Skeletal muscle satellite cell (primary cell): ENCODE measurements at regions not wholly inside any gene's neighbourhood (a gene's known extent, or its start where the extent isn't known, plus 50 kb on each side); places are given as distances from the start of the nearest gene placed in this dataset.
"Not testable (repeated sequence)": the region's sequence is repeated elsewhere in the genome, so short reads cannot be mapped to it uniquely, and the experiment has no call there.

Experiments
- H3K27me3 ChIP-seq: 2 replicates; pipeline ENCODE4 v1.7.0; 2013; ENCODE audit warnings: low read length; ENCODE audit not compliant: control insufficient read depth, insufficient read depth
- H3K36me3 ChIP-seq: 2 replicates; pipeline ENCODE4 v1.7.0; 2013; ENCODE audit warnings: mild to moderate bottlenecking, control low read depth, low read length; ENCODE audit not compliant: insufficient read depth
- H3K4me1 ChIP-seq: 2 replicates; pipeline ENCODE4 v1.7.0; 2013; ENCODE audit warnings: low read length; ENCODE audit not compliant: control insufficient read depth, insufficient read depth
- H3K4me2 ChIP-seq: 2 replicates; pipeline ENCODE4 v1.7.0; 2013; ENCODE audit warnings: mild to moderate bottlenecking, low read length
- H3K4me3 ChIP-seq: 2 replicates; pipeline ENCODE4 v1.7.0; 2013; ENCODE audit warnings: low read length
- H3K9ac ChIP-seq: 2 replicates; pipeline ENCODE4 v1.7.0; 2013; ENCODE audit warnings: mild to moderate bottlenecking, low read depth, low read length, moderate library complexity
- H3K9me3 ChIP-seq: replicated peaks from 2 replicates; pipeline ENCODE4 v1.7.0; 2013; ENCODE audit warnings: mild to moderate bottlenecking, control low read depth, low read length

DNA sequence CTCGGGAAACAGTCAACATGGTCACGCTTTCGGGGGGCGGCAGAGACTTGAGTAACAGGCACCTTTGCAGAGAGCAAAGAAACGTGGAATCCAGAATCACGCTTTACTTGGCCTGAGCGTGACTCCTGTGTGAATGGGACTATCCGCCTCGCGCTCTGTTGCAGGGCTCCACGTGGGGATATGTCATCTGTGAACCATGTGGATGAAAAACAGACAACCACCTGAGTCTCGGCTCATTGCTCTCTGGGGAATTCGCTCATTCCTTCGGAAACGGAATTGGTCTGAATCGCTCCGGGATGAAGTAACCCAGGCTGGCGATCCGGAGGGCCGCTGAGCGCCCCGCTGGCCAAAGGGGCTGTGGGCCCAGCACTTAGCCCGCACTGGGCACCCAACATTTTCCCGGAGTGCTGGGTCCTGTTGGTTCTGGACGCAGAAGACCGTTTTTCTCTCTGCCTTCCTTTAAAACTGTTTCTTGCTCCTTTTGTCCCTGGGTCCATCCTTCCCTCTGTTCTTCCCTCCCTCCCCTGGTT is 1848.2 kb upstream of the DEFB115 start:
- not testable (repeated sequence) for H3K4me3 ChIP-seq, H3K9ac ChIP-seq, H3K4me1 ChIP-seq, H3K4me2 ChIP-seq, H3K27me3 ChIP-seq, H3K36me3 ChIP-seq
- peaks cover 14% of the 10 kb centered on the region for H3K9me3 ChIP-seq

DNA sequence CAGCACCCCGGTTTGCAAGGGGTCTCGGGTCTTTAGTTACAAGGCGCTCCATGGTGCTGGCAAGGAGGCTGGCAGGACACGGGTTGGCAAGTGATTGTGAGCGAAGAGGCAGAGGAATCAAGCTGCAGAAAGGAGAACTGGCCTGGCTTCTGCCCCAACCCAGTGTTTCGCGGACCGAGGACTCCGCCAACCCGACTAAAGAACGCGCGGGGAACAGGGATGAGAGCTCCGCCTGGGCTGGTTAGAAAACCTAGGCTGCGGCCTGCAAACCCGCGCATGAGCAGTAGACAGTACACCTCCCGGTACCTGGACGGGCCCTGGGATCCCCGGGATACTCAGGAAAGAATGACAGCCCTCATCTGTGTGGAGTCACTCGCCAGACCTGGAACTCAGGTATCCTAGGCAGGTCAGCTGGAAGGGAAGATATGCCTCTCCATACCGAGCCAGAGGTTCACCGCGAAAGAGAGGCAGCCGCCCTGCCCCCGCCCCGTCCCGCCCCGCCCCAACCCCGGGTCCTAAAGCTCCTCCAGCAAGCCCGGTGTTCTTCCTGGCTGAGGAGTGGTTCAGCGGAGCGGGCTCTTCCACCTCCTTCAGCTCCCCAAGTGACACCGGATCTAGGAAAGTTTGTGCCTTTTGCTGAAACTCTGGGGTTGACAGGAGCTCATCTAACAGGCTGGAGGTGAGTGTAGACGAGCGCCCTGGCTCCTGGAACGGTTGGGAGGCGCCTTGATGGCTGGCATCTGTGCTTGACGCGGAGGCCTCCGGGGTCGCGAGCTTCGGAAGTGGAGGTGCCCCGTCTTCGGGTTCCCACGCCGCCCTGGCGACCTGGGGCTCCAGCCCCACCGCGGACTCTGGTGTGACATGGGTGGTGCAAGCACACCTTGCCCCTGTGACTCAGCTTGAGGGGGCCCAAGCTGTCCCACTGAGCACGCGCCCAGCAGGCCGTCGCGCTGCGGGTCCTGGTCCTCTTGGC is 1847.3 kb upstream of the DEFB115 start:
- Histone ChIP-seq H3K9ac (no peak overlapping the region), H3K36me3 (no peaks in the 10 kb centered on the region), H3K4me3 (no peak overlapping the region), H3K4me1 (no peaks in the 10 kb centered on the region), H3K4me2 (no peak overlapping the region), H3K27me3 (no peaks in the 10 kb centered on the region), H3K9me3 (peaks cover 14% of the 10 kb centered on the region)

DNA sequence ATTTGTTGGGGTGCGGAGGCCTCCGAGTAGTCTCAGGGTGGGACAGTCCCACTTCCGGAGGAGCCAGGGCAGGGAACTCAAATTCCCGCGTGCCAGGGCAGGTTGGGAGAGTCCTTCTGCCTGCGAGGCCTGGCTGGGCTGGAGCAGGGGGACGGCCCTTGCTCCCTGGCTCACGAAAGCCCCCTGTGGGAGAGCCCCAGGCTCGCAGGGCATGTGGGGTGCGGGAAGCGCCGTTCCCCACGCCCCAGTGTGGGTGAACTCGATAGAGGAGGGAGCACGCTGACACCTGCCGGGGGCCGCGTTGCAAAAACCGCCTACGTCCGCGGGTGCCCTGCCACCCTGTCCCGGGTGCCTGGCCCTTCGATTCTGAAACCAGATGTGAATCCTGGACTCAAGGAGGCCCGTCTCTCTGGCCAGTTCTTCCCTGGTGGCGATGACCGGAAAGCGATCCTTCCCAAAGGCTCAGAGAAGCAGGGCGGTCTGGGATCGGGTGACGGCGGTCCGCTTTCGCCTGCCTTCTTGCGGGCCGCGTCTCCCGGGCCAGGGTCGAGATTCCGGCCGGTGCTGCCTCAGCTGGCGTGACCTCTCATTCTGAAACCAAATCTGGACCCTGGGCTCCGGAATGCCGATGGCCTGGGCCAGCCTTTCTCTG is 1846.5 kb upstream of the DEFB115 start:
- H3K27me3 ChIP-seq: no peaks in the 10 kb centered on the region
- H3K36me3 ChIP-seq: no peaks in the 10 kb centered on the region
- H3K4me3 ChIP-seq: no peak overlapping the region
- H3K9me3 ChIP-seq: peaks cover 14% of the 10 kb centered on the region
- no peak overlapping the region for H3K4me2 ChIP-seq
- H3K4me1 ChIP-seq: no peaks in the 10 kb centered on the region
- no peak overlapping the region for H3K9ac ChIP-seq

DNA sequence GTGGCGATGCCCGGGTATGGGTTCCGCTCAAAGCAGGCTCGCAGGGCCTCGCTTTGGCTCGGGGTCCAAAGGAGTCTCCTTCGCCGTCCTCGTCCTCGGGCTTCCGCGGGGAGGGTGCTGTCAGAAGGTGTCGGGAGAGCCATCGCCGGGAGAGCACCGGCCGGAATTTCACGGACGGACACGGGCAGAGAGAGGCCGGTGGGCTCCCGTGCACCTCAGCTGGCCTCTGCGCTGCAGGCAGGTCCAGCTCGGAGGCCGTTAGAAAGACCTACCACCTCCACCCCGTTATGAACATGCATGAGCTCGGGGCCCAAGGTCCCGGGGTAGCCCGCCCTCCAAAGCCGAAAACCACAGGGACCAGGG is 1846.0 kb upstream of the DEFB115 start:
- peaks cover 14% of the 10 kb centered on the region for H3K9me3 ChIP-seq
- not testable (repeated sequence) for H3K9ac ChIP-seq, H3K36me3 ChIP-seq, H3K4me2 ChIP-seq, H3K4me3 ChIP-seq, H3K4me1 ChIP-seq, H3K27me3 ChIP-seq

DNA sequence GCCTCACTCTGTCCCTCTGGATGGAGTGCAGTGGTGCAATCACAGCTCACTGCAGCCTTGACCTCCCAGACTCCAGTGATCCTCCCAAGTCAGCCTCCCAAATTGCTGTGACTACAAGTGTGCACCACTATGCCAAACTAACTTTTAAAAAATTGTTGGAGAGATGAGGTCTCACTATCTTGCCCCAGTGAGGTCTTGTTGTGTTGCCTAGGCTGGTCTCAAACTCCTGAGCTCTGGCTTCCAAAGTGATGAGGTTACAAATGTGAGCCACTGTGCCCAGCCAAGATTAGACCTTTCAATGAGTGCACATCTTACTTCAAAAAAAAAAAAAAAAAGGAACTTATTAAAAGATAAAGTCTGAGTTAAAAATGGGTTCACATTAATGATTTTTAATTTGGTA is 1838.1 kb upstream of the DEFB115 start:
- Histone ChIP-seq H3K4me2 (no peak overlapping the region), H3K27me3 (no peaks in the 10 kb centered on the region), H3K9me3 (no peaks in the 10 kb centered on the region), H3K36me3 (no peaks in the 10 kb centered on the region), H3K4me3 (no peak overlapping the region), H3K4me1 (no peaks in the 10 kb centered on the region), H3K9ac (no peak overlapping the region)

DNA sequence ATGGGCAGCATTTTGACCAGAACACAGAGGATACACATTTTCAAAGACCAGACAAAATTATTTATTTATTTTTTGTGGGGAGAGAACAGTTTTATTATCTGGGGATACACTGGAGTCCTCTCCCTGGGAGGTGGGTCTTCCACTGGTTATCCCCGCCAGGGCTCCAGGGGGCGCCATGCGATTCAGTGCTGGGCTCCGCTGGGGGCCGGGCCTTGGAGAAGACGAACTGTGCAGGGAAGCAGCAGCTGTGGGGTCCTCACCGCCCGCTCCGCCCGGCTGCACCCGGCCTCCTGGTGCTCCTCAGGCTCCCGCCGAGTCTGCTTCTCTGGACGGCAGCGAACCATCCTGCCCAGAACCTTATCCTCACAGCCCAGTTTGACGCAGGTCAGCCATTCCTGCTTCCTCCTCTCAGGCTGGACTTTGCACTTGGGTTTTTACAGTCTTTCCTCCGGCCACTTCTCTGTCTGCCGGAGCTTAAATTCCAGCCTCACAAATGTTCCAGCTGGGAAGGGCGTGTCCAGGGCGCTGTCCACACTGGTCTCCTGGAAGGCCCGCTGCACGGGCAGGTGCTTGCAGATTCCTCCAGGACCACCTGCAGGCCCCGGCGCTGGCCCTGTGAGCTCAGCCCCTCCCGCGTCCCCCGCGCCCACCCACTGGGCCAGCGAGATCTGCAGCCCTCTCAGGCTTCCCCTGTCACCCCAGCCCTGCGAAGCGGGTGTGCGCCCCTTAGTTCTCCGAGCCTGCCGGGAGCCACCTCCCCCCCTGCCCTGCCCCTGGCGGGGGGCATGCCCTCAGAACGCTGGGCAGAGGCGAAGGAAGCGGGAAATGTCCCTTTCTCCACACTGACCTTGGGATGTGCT is 1830.0 kb upstream of the DEFB115 start:
- Histone ChIP-seq H3K9ac (no peak overlapping the region), H3K4me1 (no peaks in the 10 kb centered on the region), H3K27me3 (no peaks in the 10 kb centered on the region), H3K4me3 (no peak overlapping the region), H3K9me3 (no peaks in the 10 kb centered on the region), H3K36me3 (no peaks in the 10 kb centered on the region), H3K4me2 (no peak overlapping the region)

DNA sequence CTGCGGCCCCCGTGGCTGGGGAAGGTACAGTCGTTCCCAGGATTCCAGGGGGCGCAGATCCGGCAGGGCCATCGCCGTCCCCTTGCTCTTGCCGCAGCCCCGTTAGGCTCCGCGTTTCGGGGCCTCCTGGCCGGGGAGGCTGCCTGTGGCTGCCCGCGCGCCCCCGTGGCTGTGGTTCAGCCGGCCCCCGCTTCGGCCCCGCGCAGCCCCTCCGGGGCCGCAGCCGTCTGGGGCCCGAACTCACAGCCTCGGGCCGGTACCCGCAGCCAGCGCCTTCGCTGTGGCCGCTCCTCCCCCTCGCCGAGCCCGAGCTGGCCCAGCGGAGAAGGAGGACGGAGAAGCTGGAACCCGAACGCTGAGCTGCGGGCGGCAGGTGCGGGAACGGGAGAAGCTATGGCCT is 1826.9 kb upstream of the DEFB115 start:
- H3K4me1 ChIP-seq: no peaks in the 10 kb centered on the region
- no peaks in the 10 kb centered on the region for H3K9me3 ChIP-seq
- no peaks in the 10 kb centered on the region for H3K36me3 ChIP-seq
- H3K4me2 ChIP-seq: no peak overlapping the region
- H3K9ac ChIP-seq: no peak overlapping the region
- no peak overlapping the region for H3K4me3 ChIP-seq
- H3K27me3 ChIP-seq: no peaks in the 10 kb centered on the region

DNA sequence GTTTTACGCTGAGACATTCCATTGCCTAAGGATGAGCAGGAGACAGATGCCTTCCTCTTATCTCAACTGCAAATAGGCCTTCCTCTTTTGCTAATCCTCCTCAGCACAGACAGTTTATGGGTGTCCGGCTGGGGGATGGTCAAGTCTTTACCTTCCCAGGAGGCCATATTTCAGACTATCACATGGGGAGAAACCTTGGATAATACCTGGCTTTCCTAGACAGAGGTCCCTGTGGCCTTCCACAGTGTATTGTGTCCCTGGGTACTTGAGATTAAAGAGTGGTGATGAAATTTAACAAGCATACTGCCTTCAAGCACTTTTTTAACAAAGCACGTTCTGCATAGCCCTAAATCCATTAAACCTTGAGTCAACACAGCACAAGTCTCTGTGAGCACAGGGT is 1816.7 kb upstream of the DEFB115 start:
- H3K4me1 ChIP-seq, H3K36me3 ChIP-seq, H3K27me3 ChIP-seq, H3K9ac ChIP-seq, H3K4me2 ChIP-seq, H3K4me3 ChIP-seq, H3K9me3 ChIP-seq: not testable (repeated sequence)

DNA sequence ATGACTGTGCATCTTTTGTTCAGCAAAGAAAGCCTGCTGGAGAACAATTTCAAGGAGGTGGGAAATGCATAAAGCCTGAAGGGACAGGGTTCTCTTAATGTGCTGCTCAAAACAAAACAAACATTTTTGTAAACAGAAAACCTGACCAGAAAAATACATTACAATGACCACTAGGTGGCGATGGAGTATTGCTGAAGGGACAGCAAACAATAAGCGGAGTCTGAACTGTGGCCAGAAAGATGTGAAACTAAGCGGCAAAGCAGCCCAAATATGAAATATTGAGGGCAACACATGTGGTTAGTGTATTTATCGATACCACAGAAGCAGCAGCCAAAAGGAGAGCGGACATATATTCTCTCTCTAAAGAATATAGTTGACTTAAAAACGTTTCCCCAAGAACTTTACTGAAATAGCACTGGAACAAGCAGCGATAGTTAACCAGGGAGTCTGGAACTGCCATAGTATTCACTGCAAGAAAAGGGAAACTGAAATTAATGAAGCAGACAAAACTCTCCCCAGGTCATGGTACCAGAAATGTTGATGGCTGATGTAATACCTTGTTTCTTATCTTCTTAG is 1814.2 kb upstream of the DEFB115 start:
- not testable (repeated sequence) for H3K4me1 ChIP-seq, H3K36me3 ChIP-seq, H3K9me3 ChIP-seq, H3K27me3 ChIP-seq, H3K9ac ChIP-seq
- H3K4me3 ChIP-seq: peak overlapping the region; percentile 7
- H3K4me2 ChIP-seq: peak overlapping the region; percentile 63

DNA sequence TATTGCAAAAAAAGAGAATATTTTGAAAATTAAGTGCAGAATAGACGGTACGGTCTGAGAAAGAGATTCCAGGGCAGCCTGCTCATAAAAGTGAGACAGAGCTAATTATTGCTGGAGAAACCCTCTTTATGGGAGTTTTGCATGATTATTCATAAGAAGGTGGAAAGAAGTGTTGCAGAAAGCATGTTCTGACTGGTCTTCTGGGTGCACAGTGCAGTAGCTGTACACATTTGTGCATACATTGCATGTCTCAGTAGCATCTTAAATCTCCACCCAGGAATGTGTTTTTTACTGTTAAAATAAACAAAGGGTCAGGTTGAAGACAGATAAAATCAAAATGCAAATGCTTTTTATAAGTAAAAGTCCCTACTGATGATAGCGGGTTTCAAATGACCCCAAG is 1813.6 kb upstream of the DEFB115 start:
- no peaks in the 10 kb centered on the region for H3K9me3 ChIP-seq
- H3K36me3 ChIP-seq: no peaks in the 10 kb centered on the region
- no peaks in the 10 kb centered on the region for H3K27me3 ChIP-seq
- H3K4me2 ChIP-seq: no peak overlapping the region
- H3K4me3 ChIP-seq: no peak overlapping the region
- no peaks in the 10 kb centered on the region for H3K4me1 ChIP-seq
- H3K9ac ChIP-seq: no peak overlapping the region
